ENCODE measurements at regions not wholly inside any gene's neighbourhood (a gene's known extent, or its start where the extent isn't known, plus 50 kb on each side); places are given as distances from the start of the nearest gene placed in this dataset.

GRCh38 chr19:5224480-5224879 lies 116.1 kb downstream of the PTPRS start:
- TF ChIP-seq EZH2 (IDR thresholded peaks at IDR 0.05; ENCODE audit: insufficient read depth, poor library complexity, severe bottlenecking) = no peak
- no peak for TF ChIP-seq EZH2phosphoT487 (IDR thresholded peaks at IDR 0.05; ENCODE audit: insufficient read depth, low read depth)
